EL (cell line): ENCODE measurements at regions not wholly inside any gene's neighbourhood (a gene's known extent, or its start where the extent isn't known, plus 50 kb on each side); places are given as distances from the start of the nearest gene placed in this dataset.
"Not testable (repeated sequence)": the region's sequence is repeated elsewhere in the genome, so short reads cannot be mapped to it uniquely, and the experiment has no call there.

Experiments used
- DNase-seq: peaks from one replicate; pipeline ENCODE4 v3.0.0-alpha.2; 2016

DNA sequence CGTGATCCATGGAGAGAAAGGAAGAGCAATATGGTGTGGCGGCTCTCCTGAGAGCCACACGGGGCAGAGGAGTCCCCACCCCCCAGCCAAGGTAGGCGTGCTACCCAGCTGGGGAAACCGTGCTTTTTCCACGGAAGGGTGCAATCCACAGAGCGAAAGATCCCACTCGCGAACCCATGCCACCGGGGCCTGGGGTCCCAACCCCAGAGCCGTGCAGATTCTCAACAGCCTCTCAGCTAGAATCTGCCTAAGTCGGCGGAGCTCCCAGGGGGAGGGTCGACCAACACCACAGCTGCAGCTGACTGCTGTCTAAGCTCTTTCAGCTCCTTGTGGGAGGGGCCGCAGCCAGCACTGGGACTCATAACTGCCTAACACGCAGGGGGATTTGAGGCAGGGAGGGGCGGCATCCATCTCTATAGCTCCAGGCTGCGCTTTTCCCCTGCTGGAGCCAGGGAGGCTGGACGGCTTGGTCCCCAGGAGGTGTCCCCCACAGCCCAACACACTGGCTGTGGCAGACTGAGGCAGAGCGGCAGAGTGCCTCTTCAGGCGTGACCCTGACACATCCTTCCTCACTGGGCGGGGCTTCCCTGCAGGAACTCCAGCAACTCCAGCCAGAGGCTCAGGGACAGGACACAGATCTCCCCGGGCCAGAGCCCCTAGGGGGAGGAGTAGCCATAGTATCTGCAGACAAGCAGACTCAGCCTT is 107.6 kb upstream of the ZBTB20 start:
- DNase-seq: no peak

DNA sequence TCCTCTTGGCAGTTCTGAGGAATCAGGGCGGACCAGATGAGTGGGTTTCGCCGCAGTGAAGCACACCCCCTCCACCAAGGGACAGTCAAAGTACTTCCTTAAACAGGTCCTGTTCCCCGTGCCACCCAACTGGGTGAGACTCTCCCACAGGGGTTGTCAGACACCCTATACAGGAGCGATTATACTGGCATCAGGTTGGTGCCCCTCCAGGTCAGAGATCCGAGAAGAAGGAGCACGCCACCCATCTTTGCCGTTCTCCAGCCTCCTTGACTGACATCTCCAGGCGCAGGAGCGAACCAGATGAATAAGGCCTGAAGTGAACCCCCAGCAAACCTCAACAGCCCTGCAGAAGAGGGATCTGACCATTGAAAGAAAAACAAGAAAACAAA is 108.1 kb upstream of the ZBTB20 start:
- DNase-seq: no peak

DNA sequence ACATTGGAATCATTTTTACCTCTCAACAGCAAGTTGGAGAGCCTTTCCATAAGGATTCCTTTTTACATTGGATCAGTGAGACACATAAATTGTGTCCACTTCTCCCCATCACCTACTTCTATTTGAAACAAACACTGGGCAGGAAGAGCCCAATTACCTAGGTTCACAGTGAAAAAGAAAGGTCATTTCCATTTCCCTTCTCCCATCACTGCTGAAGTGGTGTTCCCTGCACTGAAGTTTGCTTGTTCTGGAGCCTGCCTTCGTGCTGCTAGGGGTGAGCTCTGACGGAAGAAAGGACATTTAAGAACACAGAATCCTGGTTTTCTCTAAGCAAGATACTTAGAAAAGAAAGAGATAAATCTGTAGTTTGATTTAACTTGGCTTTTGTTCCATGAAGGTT is 123.8 kb upstream of the ZBTB20 start:
- DNase-seq: no peak

DNA sequence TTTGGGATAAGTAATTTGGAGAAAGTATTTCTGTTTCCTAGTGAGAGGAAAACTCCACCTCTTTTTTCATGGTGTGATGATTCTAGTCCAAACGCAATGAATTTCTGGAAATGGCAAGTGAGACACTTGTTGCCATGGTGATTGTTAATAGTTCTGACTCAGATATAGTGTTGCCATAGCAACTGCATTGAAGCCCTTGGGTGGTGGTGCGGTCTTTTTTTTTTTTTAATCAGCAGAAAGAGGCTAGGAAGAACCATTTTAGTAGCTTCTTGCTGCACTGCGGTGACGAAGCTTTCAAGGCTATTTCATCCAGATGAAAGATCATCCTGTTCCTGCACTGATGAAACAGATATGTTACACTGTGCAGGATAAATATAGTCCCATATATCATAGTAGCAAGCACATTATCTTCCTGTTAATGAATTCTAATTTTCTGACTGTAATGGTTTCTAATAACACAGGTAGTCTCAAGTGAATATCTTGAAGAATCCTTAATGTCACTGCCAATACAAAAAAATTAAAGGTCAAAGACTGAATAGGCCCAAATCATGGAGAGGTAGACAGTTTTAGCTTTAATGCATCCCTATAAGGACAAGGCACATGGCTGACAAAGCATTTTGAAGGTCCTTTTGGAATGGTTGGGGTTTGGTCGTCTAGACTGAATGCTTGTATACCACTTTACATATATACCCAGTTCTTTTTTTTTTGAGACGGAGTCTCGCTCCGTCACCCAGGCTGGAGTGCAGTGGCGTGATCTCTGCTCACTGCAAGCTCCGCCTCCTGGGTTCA is 125.1 kb upstream of the ZBTB20 start:
- DNase-seq: peak; percentile 60

DNA sequence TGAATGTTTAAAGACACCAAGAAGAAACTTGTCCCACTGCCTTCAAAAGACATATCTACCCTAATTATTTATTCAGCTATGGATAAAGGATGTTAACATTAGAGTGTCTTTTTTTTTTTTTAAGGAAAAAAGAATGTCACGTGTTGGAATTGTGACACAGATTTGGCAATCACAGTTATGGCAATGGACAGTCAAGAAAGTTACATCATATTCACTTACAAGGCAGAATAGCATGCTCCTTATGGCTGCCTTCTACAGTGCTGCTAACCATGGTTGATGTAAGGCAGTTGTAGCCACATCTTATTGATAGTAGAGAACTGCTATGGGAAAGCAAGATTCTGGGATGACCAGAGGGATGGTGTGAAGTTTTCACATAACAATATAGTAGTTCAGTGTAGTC is 128.8 kb upstream of the ZBTB20 start:
- no peak for DNase-seq

DNA sequence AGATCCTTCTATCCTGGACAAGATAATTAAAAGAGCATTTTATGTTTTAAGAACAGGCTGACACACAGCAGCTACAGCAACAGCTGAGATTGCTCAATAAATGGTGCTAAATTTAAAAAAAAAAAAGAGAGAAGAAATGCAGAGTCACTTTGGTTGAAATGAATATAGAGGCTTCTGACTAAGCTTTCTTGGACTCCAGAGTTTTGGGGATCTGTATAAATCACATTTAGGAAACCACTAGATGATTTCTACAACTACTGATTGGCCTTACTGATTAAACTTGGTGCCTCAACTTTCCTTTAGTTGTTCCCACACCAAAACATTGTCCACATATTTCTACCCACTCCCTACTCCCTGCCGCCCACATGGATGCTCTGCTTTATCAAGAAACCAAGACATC is 132.9 kb upstream of the ZBTB20 start:
- DNase-seq: no peak

DNA sequence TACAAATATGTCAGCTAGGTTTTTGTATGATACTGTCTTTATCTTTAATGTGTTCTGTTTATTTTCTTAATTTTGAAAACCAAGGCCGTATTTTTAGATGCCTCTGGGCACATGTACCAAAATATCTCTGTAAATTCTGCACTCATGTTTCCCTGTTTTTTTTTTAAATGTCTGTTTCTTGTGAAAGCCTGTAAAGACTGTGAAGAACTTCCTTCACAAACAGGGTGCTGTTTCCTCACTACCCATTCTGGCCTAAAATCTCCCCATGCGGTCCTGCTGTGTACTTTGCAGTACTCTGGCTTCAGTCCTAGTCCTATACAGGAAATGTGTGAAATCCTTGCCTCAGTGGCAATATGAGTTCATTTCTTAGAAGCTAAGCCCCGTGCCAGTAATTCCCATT is 133.4 kb upstream of the ZBTB20 start:
- DNase-seq: no peak

DNA sequence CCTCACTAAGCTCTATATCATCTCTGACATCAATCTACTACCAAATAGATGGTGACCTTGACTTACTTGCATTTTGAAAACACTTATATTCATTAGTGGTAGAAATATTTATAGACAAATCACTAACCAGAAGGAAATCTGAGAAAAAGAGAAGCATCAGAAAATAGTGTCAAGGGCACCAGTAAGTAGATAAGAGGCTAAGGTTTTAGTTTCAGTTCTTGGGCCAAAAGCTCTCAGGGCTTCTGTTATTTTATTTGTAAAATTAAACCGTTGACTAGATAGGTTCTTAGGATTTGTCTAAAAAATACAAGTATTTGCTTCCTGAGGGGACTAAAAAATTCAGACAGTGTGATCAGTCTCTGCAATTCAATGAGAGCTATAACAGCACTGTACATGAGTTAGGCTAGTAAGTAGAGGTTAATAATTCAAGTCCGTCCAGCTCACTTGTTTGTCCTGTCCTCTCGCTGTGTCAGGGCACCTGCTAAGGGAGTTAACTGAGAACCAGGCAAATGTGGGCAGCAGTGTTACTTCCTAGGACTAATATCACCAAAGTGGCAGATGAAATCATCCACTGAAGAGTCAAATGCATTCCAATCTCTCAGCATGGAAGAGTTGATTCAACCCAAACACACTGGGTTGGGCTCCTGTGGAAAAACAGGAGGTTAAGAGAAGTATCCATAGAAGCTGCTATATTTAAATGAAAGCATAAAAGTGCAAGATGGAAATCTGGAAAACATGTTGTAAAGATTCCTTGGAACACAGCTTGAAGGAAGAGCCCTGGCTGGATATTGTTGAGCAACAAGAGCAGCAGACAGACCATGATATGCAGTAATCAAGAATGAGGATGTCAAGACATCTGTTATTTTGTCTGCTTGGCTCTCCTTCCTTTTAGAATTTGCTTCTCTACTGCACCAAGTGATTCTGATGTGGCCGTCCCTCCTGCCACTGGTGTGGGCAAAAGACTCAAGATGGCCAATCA is 134.9 kb upstream of the ZBTB20 start:
- no peak for DNase-seq

DNA sequence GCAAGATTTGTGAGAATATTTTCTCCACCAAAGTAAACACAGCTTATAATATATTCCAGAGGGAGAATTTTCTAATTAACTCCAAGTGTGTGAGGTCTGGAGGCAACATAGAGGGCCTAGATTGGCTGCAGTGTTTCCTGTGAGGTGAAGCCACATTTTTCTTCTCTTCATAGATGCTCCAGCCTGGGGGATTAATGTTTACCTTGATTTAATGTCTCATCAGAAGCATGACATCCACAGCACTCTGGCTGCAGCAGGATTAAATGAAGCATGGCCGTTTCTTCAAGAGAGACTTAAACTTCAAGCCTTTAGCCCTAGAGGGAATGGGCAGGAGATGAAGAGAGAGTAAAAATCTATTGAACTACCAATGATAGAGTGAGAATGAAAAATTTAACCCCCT is 137.9 kb upstream of the ZBTB20 start:
- no peak for DNase-seq

DNA sequence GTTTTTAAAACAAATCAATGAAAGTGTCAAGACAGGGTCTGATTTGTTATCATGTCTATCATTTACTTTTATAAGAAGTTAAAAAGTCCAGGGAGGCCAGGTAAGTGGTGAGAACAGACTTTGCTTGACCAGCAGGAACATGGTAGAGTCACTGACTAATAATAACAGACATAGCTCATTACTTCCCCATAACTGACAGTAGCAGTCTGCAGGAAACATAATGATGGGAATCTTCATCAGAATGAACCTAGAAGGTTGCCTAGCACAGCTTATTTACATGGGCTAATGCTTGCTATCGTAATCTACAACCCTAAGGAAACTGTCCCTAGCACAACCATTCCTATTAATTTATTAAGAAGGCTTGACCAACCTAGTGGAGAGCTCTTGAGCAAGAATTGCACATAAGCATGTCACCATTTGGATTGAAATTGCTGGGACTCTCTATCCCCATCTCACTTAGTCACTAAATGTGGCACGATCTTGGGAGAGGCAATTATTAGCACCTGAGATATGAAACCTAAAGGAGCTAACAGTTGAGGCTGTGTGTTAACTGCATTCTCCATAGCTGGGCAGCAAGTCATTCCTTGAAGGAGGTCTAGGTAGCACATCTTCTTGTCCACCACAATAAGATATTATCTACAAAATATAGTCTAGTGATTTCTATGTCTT is 139.6 kb upstream of the ZBTB20 start:
- no peak for DNase-seq

DNA sequence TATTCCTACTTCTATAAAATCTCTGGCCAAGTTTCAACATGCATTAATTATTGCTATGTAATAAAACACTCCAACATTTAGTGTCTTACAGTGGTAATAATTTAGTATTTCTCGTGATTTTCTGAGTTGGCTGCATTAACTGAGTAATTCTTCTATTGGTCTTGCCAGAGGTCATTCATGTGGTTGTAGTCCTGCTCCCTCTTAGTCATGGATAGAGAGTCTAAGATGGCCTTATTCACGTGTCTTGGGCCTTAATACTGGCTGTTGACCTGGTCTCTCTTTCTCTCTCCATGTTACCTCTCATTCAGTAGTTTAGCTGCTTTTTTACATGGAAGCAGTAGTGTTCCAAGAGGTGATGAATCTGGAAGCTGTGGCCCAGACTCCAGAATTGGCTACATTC is 140.1 kb upstream of the ZBTB20 start:
- no peak for DNase-seq

DNA sequence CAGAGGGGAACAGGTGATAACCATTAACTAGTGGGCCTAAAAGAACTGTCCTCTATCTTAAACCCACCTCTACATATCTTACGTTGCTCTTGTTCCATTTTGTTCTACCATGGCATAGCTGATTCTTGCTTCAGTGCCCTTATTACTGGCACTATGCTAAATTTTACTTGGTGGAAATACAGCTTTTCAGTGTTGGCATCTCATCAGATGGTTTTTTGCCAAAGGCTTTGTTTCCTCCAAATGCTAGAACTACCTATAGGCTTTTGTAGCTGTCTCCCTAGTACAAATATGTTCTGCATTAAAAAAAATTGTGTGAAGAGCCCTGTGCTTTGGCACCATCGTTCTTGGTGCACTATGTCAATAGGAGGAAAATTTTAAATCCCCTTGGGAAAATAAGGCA is 145.0 kb upstream of the ZBTB20 start:
- DNase-seq: no peak

DNA sequence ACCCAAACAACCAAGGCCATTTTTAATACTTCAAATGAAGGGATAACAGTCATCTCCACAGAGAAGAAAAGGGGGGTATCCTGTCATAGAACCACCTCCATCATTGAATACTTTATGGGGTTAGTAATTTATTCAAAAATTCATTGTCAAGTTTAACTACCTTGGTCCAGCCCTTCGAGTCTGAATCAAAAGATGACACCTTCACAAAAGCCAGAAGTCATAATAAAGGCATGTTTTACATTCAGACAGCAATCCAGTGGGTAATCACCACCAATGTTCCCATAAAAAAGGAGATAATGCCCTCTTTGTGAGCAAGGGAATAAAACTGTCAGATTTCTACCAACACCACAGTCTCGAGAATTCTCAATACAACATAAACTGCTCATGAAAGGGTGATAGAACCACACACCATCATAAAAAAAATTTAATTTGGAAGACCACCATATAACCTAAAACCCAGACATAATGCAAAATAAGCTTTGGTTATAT is 145.6 kb upstream of the ZBTB20 start:
- DNase-seq: no peak

DNA sequence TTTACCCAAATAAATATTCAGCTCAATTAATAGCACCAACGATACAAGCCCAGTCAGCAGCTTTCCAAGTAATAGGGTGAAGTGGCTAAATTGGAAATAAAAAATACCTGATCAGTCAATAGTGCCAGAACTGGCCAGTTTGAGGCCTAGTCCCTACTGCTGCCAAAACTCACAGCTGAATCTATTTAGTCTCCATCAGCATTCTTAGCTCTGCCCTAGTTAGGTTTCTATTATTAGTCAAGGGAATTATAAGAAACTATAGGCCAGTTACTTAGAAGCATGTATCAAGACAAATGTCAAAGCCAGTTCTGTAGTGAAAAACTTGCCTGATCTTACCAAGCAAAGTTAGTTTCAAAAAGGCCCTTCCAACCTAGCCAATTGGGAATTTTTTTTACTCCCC is 146.2 kb upstream of the ZBTB20 start:
- DNase-seq: no peak

DNA sequence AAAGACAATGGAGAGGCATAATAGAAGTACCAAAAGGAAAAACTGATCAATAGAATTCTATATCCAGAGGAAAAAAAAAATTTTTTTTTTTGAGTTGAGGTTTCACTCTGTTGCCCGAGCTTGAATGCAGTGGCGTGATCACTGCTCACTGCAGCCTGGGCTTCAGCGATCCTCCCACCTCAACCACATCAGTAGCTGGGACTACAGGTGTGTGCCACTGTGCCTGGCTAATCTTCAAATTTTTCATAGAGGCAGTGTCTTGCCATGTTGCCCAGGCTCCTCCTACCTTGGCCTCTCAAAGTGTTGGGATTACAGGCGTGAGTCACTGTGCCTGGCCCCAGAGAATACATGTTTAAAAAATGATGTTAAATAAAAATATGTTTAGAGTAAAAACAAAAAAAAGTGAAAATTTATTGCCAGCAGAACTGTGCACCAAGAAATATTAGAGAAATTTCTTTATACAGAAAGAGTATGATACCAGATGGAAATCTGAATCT is 154.3 kb upstream of the ZBTB20 start:
- no peak for DNase-seq

DNA sequence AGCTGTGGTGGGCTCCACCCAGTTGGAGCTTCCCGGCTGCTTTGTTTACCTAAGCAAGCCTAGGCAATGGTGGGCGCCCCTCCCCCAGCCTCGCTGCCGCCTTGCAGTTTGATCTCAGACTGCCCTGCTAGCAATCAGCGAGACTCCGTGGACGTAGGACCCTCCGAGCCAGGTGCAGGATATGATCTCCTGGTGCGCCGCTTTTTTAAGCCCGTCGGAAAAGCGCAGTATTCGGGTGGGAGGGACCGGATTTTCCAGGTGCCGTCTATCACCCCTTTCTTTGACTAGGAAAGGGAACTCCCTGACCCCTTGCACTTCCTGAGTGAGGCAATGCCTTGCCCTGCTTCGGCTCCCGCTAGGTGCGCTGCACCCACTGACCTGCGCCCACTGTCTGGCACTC is 170.9 kb upstream of the ZBTB20 start:
- DNase-seq: not testable (repeated sequence)

DNA sequence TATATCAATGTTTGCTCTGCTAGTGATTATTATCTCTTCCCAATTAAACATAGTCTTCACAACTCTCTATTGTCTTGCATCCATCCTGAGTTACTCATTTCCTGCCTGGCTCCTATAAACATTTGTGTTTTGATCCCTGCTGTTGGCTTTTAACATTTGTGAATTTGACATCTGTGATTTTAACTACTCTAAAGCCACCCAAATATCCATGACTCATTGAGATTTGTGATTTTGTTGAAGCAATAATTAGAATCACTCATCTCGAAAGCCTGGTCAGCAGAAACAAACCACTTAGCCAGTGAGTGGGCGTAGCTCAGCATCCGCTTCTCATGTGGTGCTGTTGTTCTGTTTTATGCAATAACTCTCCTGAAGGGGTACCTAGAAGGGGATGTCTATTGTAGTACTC is 174.3 kb upstream of the ZBTB20 start:
- DNase-seq: peak; percentile 58

DNA sequence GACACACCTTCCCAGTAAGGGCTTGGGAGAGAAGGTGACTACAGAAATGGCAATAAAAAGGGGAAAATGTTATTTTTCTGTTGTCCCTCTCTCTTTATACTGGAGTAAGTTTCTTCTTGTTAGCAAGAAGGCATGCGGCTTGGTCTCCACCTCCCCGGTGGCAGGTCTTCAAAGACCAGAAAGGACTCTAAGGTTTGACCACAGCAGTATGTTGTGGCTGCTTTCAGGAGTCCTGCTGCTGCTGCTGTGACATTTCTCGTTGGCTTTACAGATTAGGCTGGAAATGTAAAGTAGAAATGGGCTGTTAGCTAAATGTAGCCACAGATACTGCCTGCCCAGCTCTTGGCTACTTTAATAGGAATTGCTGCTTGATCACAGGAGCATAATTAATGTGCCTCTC is 175.8 kb upstream of the ZBTB20 start:
- DNase-seq: no peak

DNA sequence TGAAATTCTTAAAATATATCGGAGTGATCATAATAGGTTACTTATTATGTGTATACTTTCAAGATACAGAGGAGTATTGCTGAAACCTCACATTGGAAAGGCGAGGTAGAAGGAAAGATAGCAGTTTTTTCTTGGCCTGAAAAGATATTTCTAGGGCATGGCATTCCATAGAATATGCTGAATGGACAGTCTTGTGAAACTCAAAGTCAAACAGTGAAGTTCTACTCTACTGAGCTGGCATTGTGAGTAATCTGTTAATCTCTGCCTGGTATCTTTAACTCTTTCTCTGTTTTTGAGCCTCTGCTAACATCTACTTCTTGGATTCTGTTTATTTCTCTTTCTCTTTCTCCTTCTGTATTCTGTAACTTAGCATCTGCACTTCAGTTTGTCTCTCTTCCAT is 176.3 kb upstream of the ZBTB20 start:
- DNase-seq: no peak

DNA sequence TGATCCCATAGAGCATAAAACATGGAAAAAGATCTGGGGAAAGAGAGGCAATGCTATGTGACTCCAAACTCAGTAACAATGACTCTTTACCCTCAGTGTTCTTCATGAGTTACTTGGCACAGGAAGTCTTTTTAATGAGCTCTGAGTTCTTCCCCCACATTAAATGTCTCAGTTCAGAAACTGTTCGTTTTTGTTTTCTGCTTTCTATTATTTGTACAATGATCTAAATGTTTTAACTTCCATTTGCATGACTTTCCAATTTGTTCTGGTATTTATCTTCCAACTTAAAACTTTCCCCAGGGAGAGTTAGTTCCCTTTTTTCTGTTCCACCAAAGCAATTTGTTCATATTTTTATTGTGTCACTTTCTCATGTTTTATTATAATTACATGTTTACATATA is 177.0 kb upstream of the ZBTB20 start:
- DNase-seq: no peak

DNA sequence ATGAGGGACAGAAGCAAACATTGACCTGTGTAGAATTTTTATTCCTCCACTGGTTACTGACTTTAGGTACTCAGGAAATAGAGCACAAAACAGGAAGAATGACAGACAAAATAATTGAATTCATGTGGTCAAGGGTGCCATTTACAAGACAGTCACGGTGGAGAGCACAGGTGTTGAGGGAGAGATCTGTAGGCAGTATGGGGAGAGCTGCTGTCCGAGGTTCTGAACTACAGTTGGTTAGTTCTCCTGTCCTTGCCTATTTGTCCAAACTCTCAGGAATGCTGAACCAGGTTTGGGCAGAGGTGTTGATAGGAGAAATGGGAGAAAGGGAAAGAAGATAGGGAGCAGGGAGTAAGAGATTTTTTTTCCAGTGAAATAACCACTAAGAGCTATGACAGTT is 178.5 kb upstream of the ZBTB20 start:
- DNase-seq: peak; percentile 26

DNA sequence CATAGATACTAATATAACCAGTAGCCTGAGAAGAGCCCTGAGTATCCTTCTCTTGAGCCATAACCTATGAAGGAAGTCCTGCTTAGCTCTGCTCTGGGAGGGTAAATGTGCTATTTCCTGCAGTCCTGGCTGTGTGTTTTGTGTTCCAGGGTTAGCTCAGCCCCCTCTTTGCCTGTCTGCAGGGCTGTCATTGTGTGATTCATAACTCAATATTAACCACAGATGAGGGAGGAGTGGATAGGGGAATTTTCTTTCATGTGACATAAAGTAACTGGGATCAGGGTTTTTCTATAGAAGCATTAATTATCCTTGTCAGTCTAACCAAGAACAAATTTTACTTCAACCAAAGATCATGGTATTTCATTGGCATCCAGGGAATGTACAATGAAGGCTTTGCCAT is 183.3 kb upstream of the ZBTB20 start:
- DNase-seq: peak; percentile 57

DNA sequence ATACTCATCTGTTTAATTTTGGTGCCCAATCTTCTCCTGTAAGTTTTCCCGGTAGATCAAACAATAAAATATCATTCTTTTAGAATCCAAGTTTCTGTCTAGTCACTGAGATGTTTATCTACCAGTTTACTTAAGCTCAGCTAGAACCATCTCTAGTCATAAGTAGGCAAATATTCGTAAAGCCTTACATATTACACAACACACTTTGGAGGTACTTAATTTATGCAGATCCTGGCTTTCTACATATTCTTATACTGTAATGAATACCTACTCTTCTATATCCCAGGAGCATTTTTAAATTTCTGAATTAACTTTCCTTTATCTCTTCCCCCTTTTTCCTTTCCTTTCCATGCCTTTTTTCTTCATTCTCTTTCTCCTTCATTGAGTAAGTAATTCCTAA is 185.9 kb upstream of the ZBTB20 start:
- DNase-seq: no peak
